Neural cell (in vitro differentiated cells): ENCODE measurements at regions not wholly inside any gene's neighbourhood (a gene's known extent, or its start where the extent isn't known, plus 50 kb on each side); places are given as distances from the start of the nearest gene placed in this dataset.

Source experiments
- H2AFZ ChIP-seq: fragments of 200-600, 300-800 bp; sonication (generic), shearing (Covaris generic); 2 replicates; pipeline ENCODE4 v1.6.0; 2014; ENCODE audit warnings: low read depth, mild to moderate bottlenecking, antibody characterized with exemption, low read length, moderate library complexity
- H3F3A ChIP-seq: fragments of 200-600 bp; shearing (Covaris generic); 2 replicates; pipeline ENCODE4 v1.6.1; 2016; ENCODE audit warnings: mild to moderate bottlenecking, moderate library complexity, mixed read lengths, antibody characterized with exemption, low read length; ENCODE audit not compliant: insufficient read depth, poor library complexity, severe bottlenecking
- H3K27ac ChIP-seq: fragments of 200-600, 300-800 bp; sonication (generic), shearing (Covaris generic); 2 replicates; pipeline ENCODE4 v1.5.1; 2014; ENCODE audit warnings: mild to moderate bottlenecking, low read length, moderate library complexity
- H3K27me3 ChIP-seq: fragments of 300-800, 200-600 bp; sonication (generic), shearing (Covaris generic); 2 replicates; pipeline ENCODE4 v1.6.0; 2014; ENCODE audit warnings: mild to moderate bottlenecking, low read depth, low read length, moderate library complexity; ENCODE audit not compliant: insufficient read depth
- H3K36me3 ChIP-seq: fragments of 300-800, 200-600 bp; sonication (generic), shearing (Covaris generic); 2 replicates; pipeline ENCODE4 v1.5.1; 2014; ENCODE audit warnings: mild to moderate bottlenecking, antibody characterized with exemption, low read length, moderate library complexity; ENCODE audit not compliant: insufficient read depth
- H3K4me2 ChIP-seq: fragments of 300-800, 200-600 bp; sonication (generic), shearing (Covaris generic); 2 replicates; pipeline ENCODE4 v1.6.0; 2014; ENCODE audit warnings: mild to moderate bottlenecking, low read length
- H3K4me3 ChIP-seq: fragments of 300-800, 200-600 bp; sonication (generic), shearing (Covaris generic); 2 replicates; pipeline ENCODE4 v1.5.1; 2014; ENCODE audit warnings: mild to moderate bottlenecking, low read length, moderate library complexity
- H3K79me2 ChIP-seq: fragments of 200-600 bp; shearing (Covaris generic); replicated peaks from 2 replicates; pipeline ENCODE4 v1.6.0; 2014; ENCODE audit warnings: mild to moderate bottlenecking, low read length, moderate library complexity; ENCODE audit not compliant: insufficient read depth
- H3K9ac ChIP-seq: fragments of 300-800, 200-600 bp; sonication (generic), shearing (Covaris generic); 2 replicates; pipeline ENCODE4 v1.6.1; 2016; ENCODE audit warnings: mild to moderate bottlenecking, low read length, mixed read lengths
- H3K9me2 ChIP-seq: fragments of 200-600 bp; shearing (Covaris generic); 2 replicates; pipeline ENCODE4 v1.6.1; 2016; ENCODE audit warnings: mild to moderate bottlenecking, low read length, mixed read lengths; ENCODE audit not compliant: insufficient read depth
- H3K9me3 ChIP-seq: fragments of 200-600, 300-800 bp; sonication (generic), shearing (Covaris generic); 2 replicates; pipeline ENCODE4 v1.6.1; 2016; ENCODE audit warnings: mild to moderate bottlenecking, mixed run types, low read length, moderate library complexity, mixed read lengths
- H4K20me1 ChIP-seq: fragments of 200-600 bp; shearing (Covaris generic); 2 replicates; pipeline ENCODE4 v1.6.1; 2016; ENCODE audit warnings: mild to moderate bottlenecking, mixed run types; ENCODE audit not compliant: insufficient read depth
- EP300 ChIP-seq: fragments of 450-650 bp; conservative IDR thresholded peaks from 2 replicates; pipeline ENCODE4 v1.6.1; 2014; ENCODE audit warnings: antibody characterized with exemption, mild to moderate bottlenecking, moderate library complexity; ENCODE audit not compliant: poor library complexity, severe bottlenecking
- EZH2 ChIP-seq: fragments of 200-600, 300-800 bp; shearing (Covaris generic), sonication (generic); IDR thresholded peaks from 2 replicates; pipeline ENCODE4 v1.6.1; 2014; ENCODE audit warnings: antibody characterized with exemption, low read length, borderline replicate concordance, mild to moderate bottlenecking; ENCODE audit not compliant: insufficient read depth, poor library complexity, severe bottlenecking
- MXI1 ChIP-seq: fragments of 450-650 bp; conservative IDR thresholded peaks from 2 replicates; pipeline ENCODE4 v1.6.1; 2014; ENCODE audit warnings: antibody characterized with exemption, mild to moderate bottlenecking; ENCODE audit not compliant: poor library complexity, severe bottlenecking
- POLR2AphosphoS5 ChIP-seq: IDR thresholded peaks from 2 replicates; pipeline ENCODE4 v1.6.1; 2012
- RAD21 ChIP-seq: fragments of 450-650 bp; conservative IDR thresholded peaks from 2 replicates; pipeline ENCODE4 v1.6.1; 2014; ENCODE audit warnings: antibody characterized with exemption, mild to moderate bottlenecking, moderate library complexity
- SMC3 ChIP-seq: fragments of 450-650 bp; conservative IDR thresholded peaks from 2 replicates; pipeline ENCODE4 v1.6.1; 2014; ENCODE audit warnings: antibody characterized with exemption, mild to moderate bottlenecking, moderate library complexity; ENCODE audit not compliant: poor library complexity
- TAF1 ChIP-seq: IDR thresholded peaks from 2 replicates; pipeline ENCODE4 v1.6.1; 2012; ENCODE audit warnings: low read depth
- TF ChIP-seq, protein P1 (sequence below): IDR thresholded peaks from 2 replicates; pipeline ENCODE4 v1.6.1; 2012; ENCODE audit warnings: borderline replicate concordance
- TF ChIP-seq, protein P2 (sequence below): fragments of 450-650 bp; IDR thresholded peaks from 2 replicates; pipeline ENCODE4 v1.5.1; 2014; ENCODE audit warnings: antibody characterized with exemption, mild to moderate bottlenecking, moderate library complexity; ENCODE audit not compliant: poor library complexity, severe bottlenecking

DNA sequence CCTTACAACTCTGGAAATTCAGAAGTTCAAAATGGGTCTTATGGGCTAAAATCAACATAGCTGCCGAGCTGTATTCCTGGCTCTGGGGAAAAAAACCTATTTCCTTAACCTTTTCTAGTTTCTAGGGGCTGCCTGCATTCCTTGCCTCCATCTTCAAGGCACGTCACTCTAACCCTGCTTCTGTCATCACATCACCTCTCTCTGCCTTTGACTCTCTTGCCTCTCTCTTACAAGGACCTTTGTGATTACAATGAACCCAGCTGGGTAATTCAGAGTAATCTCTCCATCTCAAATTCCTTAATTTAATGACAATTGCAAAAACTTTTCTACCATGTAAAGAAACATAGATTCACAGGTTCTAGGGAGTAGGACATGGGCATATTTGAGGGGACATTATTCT lies 103.1 kb upstream of the SMC2 start:
- Histone ChIP-seq H3K36me3 (no peaks in the 10 kb centered on the region), H3K4me3 (no peak overlapping the region), H3K4me2 (no peak overlapping the region), H2AFZ (no peak overlapping the region), H3F3A (no peaks in the 10 kb centered on the region), H3K27ac (no peak overlapping the region), H4K20me1 (no peaks in the 10 kb centered on the region), H3K9me2 (no peaks in the 10 kb centered on the region), H3K79me2 (no peaks in the 10 kb centered on the region), H3K27me3 (no peaks in the 10 kb centered on the region), H3K9me3 (no peaks in the 10 kb centered on the region), H3K9ac (no peak overlapping the region)
- TF ChIP-seq POLR2AphosphoS5 = no peak
- no peak for TF ChIP-seq EP300
- no peak for TF ChIP-seq RAD21
- TF ChIP-seq SMC3 = no peak
- TF ChIP-seq, protein P1, sequence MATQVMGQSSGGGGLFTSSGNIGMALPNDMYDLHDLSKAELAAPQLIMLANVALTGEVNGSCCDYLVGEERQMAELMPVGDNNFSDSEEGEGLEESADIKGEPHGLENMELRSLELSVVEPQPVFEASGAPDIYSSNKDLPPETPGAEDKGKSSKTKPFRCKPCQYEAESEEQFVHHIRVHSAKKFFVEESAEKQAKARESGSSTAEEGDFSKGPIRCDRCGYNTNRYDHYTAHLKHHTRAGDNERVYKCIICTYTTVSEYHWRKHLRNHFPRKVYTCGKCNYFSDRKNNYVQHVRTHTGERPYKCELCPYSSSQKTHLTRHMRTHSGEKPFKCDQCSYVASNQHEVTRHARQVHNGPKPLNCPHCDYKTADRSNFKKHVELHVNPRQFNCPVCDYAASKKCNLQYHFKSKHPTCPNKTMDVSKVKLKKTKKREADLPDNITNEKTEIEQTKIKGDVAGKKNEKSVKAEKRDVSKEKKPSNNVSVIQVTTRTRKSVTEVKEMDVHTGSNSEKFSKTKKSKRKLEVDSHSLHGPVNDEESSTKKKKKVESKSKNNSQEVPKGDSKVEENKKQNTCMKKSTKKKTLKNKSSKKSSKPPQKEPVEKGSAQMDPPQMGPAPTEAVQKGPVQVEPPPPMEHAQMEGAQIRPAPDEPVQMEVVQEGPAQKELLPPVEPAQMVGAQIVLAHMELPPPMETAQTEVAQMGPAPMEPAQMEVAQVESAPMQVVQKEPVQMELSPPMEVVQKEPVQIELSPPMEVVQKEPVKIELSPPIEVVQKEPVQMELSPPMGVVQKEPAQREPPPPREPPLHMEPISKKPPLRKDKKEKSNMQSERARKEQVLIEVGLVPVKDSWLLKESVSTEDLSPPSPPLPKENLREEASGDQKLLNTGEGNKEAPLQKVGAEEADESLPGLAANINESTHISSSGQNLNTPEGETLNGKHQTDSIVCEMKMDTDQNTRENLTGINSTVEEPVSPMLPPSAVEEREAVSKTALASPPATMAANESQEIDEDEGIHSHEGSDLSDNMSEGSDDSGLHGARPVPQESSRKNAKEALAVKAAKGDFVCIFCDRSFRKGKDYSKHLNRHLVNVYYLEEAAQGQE = no peak
- TF ChIP-seq MXI1 = no peak
- TF ChIP-seq TAF1 = no peak
- no peak for TF ChIP-seq EZH2

DNA sequence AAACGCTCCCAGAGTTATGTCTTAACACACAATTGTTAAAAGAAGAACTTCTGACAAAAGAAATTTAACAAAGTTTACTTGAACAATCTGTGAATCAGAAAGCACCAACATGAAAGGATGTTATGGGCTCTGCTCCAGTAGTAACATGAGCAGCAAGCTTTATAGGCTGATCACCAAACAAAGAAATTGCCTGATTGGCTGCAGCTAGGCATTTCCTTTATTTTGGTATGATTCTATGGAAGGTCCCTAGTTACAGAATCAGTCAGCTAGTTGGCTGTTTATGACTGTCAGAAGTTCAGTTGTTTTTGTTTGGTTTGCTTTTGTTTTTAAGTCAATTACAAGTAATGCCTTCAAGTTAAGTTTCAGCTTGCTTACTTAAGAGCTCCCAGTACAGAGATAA lies 102.4 kb upstream of the SMC2 start:
- Histone ChIP-seq H3K36me3 (no peaks in the 10 kb centered on the region), H3K4me2 (no peak overlapping the region), H3K9me2 (no peaks in the 10 kb centered on the region), H3K4me3 (no peak overlapping the region), H2AFZ (no peak overlapping the region), H3K27me3 (no peaks in the 10 kb centered on the region), H3K27ac (no peak overlapping the region), H3F3A (no peaks in the 10 kb centered on the region), H4K20me1 (no peaks in the 10 kb centered on the region), H3K9ac (no peak overlapping the region), H3K79me2 (no peaks in the 10 kb centered on the region), H3K9me3 (no peaks in the 10 kb centered on the region)
- TF ChIP-seq EP300 = no peak
- TF ChIP-seq TAF1 = no peak
- TF ChIP-seq, protein P1 = no peak
- no peak for TF ChIP-seq EZH2
- no peak for TF ChIP-seq POLR2AphosphoS5
- TF ChIP-seq, protein P2, sequence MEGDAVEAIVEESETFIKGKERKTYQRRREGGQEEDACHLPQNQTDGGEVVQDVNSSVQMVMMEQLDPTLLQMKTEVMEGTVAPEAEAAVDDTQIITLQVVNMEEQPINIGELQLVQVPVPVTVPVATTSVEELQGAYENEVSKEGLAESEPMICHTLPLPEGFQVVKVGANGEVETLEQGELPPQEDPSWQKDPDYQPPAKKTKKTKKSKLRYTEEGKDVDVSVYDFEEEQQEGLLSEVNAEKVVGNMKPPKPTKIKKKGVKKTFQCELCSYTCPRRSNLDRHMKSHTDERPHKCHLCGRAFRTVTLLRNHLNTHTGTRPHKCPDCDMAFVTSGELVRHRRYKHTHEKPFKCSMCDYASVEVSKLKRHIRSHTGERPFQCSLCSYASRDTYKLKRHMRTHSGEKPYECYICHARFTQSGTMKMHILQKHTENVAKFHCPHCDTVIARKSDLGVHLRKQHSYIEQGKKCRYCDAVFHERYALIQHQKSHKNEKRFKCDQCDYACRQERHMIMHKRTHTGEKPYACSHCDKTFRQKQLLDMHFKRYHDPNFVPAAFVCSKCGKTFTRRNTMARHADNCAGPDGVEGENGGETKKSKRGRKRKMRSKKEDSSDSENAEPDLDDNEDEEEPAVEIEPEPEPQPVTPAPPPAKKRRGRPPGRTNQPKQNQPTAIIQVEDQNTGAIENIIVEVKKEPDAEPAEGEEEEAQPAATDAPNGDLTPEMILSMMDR = no peak
- TF ChIP-seq RAD21 = no peak
- TF ChIP-seq SMC3 = no peak
- no peak for TF ChIP-seq MXI1
